GM18507 (cell line): ENCODE measurements at regions not wholly inside any gene's neighbourhood (a gene's known extent, or its start where the extent isn't known, plus 50 kb on each side); places are given as distances from the start of the nearest gene placed in this dataset.
"Not testable (repeated sequence)": the region's sequence is repeated elsewhere in the genome, so short reads cannot be mapped to it uniquely, and the experiment has no call there.

Source experiments
- DNase-seq: peaks from one replicate; pipeline ENCODE4 v3.0.0; 2011; ENCODE audit warnings: low read depth; ENCODE audit not compliant: insufficient read length; ENCODE audit errors: extremely low spot score
- FAIRE-seq: peaks from 2 replicates; lab custom pipeline; 2011; peaks lifted over from hg19 to GRCh38; lab: Jason Lieb, UNC

GRCh38 chr2:163997466-163997865 lies 261.7 kb upstream of the FIGN start:
- DNase-seq = no peak
- FAIRE-seq = no peak

GRCh38 chr2:163990541-163990940 lies 254.7 kb upstream of the FIGN start:
- FAIRE-seq = no peak

GRCh38 chr2:163990101-163990500 lies 254.3 kb upstream of the FIGN start:
- DNase-seq (no peak), FAIRE-seq (no peak)

More at GRCh38 chr2:163990541-163990940, 254.7 kb upstream of the FIGN start:
- no peak for DNase-seq

- FAIRE-seq (no peak), DNase-seq (no peak)
These were observed 251.6 kb upstream of the FIGN start for GRCh38 chr2:163987175-163987940.

GRCh38 chr2:163984986-163985385 lies 249.2 kb upstream of the FIGN start:
- FAIRE-seq (no peak), DNase-seq (no peak)

GRCh38 chr2:163983911-163984310 lies 248.1 kb upstream of the FIGN start:
- FAIRE-seq = no peak
- no peak for DNase-seq

- FAIRE-seq = no peak
- no peak for DNase-seq
These were observed 247.1 kb upstream of the FIGN start for GRCh38 chr2:163982938-163983337.

GRCh38 chr2:163974766-163975165 lies 239.0 kb upstream of the FIGN start:
- no peak for DNase-seq
- no peak for FAIRE-seq

- FAIRE-seq = no peak
- no peak for DNase-seq
These were observed 234.4 kb upstream of the FIGN start for GRCh38 chr2:163970058-163970813.

- FAIRE-seq, DNase-seq: not testable (repeated sequence)
These were observed 228.5 kb upstream of the FIGN start for GRCh38 chr2:163964278-163964677.

GRCh38 chr2:163953390-163953907 lies 217.6 kb upstream of the FIGN start:
- FAIRE-seq = no peak

GRCh38 chr2:163951312-163951711 lies 215.5 kb upstream of the FIGN start:
- DNase-seq = no peak
- no peak for FAIRE-seq

More at GRCh38 chr2:163953390-163953907, 217.6 kb upstream of the FIGN start:
- no peak for DNase-seq

GRCh38 chr2:163949693-163950092 lies 213.9 kb upstream of the FIGN start:
- FAIRE-seq (no peak), DNase-seq (no peak)

GRCh38 chr2:163944347-163944737 lies 208.5 kb upstream of the FIGN start:
- FAIRE-seq (no peak), DNase-seq (no peak)

- FAIRE-seq = no peak
- DNase-seq = no peak
These were observed 207.9 kb upstream of the FIGN start for GRCh38 chr2:163943403-163944346.

- no peak for DNase-seq
- no peak for FAIRE-seq
These were observed 198.3 kb upstream of the FIGN start for GRCh38 chr2:163934131-163934530.

- DNase-seq (no peak), FAIRE-seq (no peak)
These were observed 183.9 kb upstream of the FIGN start for GRCh38 chr2:163919717-163920116.

- not testable (repeated sequence) for FAIRE-seq, DNase-seq
These were observed 178.7 kb upstream of the FIGN start for GRCh38 chr2:163914486-163914885.

GRCh38 chr2:163913532-163913944 lies 177.7 kb upstream of the FIGN start:
- not testable (repeated sequence) for DNase-seq, FAIRE-seq
